Endothelial cell of umbilical vein (primary cell): ENCODE measurements at regions not wholly inside any gene's neighbourhood (a gene's known extent, or its start where the extent isn't known, plus 50 kb on each side); places are given as distances from the start of the nearest gene placed in this dataset.
"Not testable (repeated sequence)": the region's sequence is repeated elsewhere in the genome, so short reads cannot be mapped to it uniquely, and the experiment has no call there.

ENCODE experiments used
- BruUV-seq: library from RNA; stranded (reverse); fragments of 400-500 nt; replicated peaks from 2 replicates; lab custom pipeline; 2021; lab: Mats Ljungman, UMichigan
- CTCF ChIA-PET: fragments of 300-600, 350-600 bp; sonication (Branson Sonifier 250); formaldehyde crosslinking; loops from one replicate; lab custom pipeline; 2021; ENCODE audit warnings: antibody characterized with exemption, inconsistent platforms; lab: Charles Lee
- POLR2A ChIA-PET: fragments of 300-600, 350-600 bp; sonication (Branson Sonifier 250); formaldehyde crosslinking; loops from one replicate; lab custom pipeline; 2021; ENCODE audit warnings: antibody characterized with exemption, inconsistent platforms; lab: Charles Lee
- DNase-seq: peaks from one replicate; pipeline ENCODE4 v3.0.0-alpha.2; 2011; ENCODE audit warnings: low read depth, low spot score
- FAIRE-seq: peaks from 2 replicates; lab custom pipeline; 2011; peaks lifted over from hg19 to GRCh38; lab: Jason Lieb, UNC
- H2AFZ ChIP-seq: 2 replicates; pipeline ENCODE4 v1.6.0; 2012; ENCODE audit warnings: low read depth, low read length, control low read depth, inconsistent platforms
- H3K27ac ChIP-seq: 2 replicates; pipeline ENCODE4 v1.5.1; 2011; ENCODE audit warnings: low read depth, mild to moderate bottlenecking, control low read depth, low read length, moderate library complexity; ENCODE audit not compliant: insufficient read depth
- H3K27me3 ChIP-seq, 2 experiments: 2 replicates each; pipeline versions ENCODE4 v1.6.0 to v1.6.1; 2011; ENCODE audit warnings: low read length in 2 of 2, mixed read lengths in 1 of 2; ENCODE audit not compliant: control insufficient read depth in 2 of 2, insufficient read depth in 2 of 2
- H3K36me3 ChIP-seq, 2 experiments: 2 replicates in 1 of 2; 3 replicates in 1 of 2; pipeline ENCODE4 v1.5.1; 2011; ENCODE audit warnings: low read length in 2 of 2, mild to moderate bottlenecking in 1 of 2, moderate library complexity in 1 of 2; ENCODE audit not compliant: control insufficient read depth in 2 of 2, insufficient read depth in 2 of 2; ENCODE audit errors: extremely low read depth in 1 of 2
- H3K4me1 ChIP-seq: 3 replicates; pipeline ENCODE4 v1.5.1; 2011; ENCODE audit warnings: mild to moderate bottlenecking, low read length; ENCODE audit not compliant: control insufficient read depth, insufficient read depth; ENCODE audit errors: extremely low read depth
- H3K4me2 ChIP-seq: 2 replicates; pipeline ENCODE4 v1.6.1; 2011; ENCODE audit warnings: low read length, control low read depth, mixed read lengths; ENCODE audit not compliant: insufficient read depth
- H3K4me3 ChIP-seq, 3 experiments: fragments of 200-600 bp in 1 of 3; sonication (generic), shearing (Covaris generic) in 1 of 3; replicated peaks in 1 of 3; 2 replicates each; pipeline ENCODE4 v1.5.1; 2011 to 2016; ENCODE audit warnings: control low read depth in 3 of 3, low read length in 3 of 3, mild to moderate bottlenecking in 2 of 3, inconsistent platforms in 1 of 3, low read depth in 1 of 3, moderate library complexity in 1 of 3; ENCODE audit not compliant: insufficient read depth in 1 of 3
- H3K79me2 ChIP-seq: 2 replicates; pipeline ENCODE4 v1.6.0; 2012; ENCODE audit warnings: low read length, inconsistent platforms; ENCODE audit not compliant: control insufficient read depth, insufficient read depth
- H3K9ac ChIP-seq: replicated peaks from 2 replicates; pipeline ENCODE3; 2011; ENCODE audit warnings: low read length, control low read depth; ENCODE audit not compliant: insufficient read depth; ENCODE audit errors: extremely low read depth
- H3K9me1 ChIP-seq: replicated peaks from 3 replicates; pipeline ENCODE4 v1.6.0; 2011; ENCODE audit warnings: mild to moderate bottlenecking, low read length; ENCODE audit not compliant: control insufficient read depth, insufficient read depth; ENCODE audit errors: extremely low read depth
- H3K9me3 ChIP-seq: replicated peaks from 2 replicates; pipeline ENCODE4 v1.5.1; 2012; ENCODE audit warnings: low read length, inconsistent platforms; ENCODE audit not compliant: control insufficient read depth, insufficient read depth
- H4K20me1 ChIP-seq: replicated peaks from 2 replicates; pipeline ENCODE3; 2011; ENCODE audit warnings: mild to moderate bottlenecking, low read length; ENCODE audit not compliant: control insufficient read depth, insufficient read depth; ENCODE audit errors: extremely low read depth
- EZH2 ChIP-seq: IDR thresholded peaks from 2 replicates; pipeline ENCODE4 v1.6.1; 2012; ENCODE audit warnings: borderline replicate concordance, low read depth, mild to moderate bottlenecking, moderate library complexity, low read length, inconsistent platforms; ENCODE audit not compliant: severe bottlenecking
- FOS ChIP-seq: IDR thresholded peaks from 2 replicates; pipeline ENCODE4 v1.6.1; 2011; ENCODE audit warnings: mild to moderate bottlenecking, low read length, moderate library complexity, borderline replicate concordance; ENCODE audit not compliant: insufficient read depth
- GATA2 ChIP-seq: IDR thresholded peaks from 2 replicates; pipeline ENCODE4 v1.7.0; 2011; ENCODE audit warnings: low read depth, mild to moderate bottlenecking, moderate library complexity, mixed read lengths, low read length; ENCODE audit not compliant: insufficient read length, insufficient read depth
- JUN ChIP-seq: IDR thresholded peaks from 2 replicates; pipeline ENCODE4 v1.6.1; 2011; ENCODE audit warnings: borderline replicate concordance, low read depth; ENCODE audit not compliant: insufficient read length, insufficient read depth
- MYC ChIP-seq: IDR thresholded peaks from one replicate; pipeline ENCODE4 v1.6.1; 2011; ENCODE audit warnings: mild to moderate bottlenecking, low read depth, low read length
- POLR2A ChIP-seq: IDR thresholded peaks from 2 replicates; pipeline ENCODE4 v1.6.1; 2012; ENCODE audit warnings: low read depth, mild to moderate bottlenecking, control low read depth, low read length
- POLR2AphosphoS5 ChIP-seq: IDR thresholded peaks from 2 replicates; pipeline ENCODE4 v1.6.1; 2012; ENCODE audit warnings: low read depth, mild to moderate bottlenecking, control low read depth, low read length, moderate library complexity; ENCODE audit not compliant: insufficient read depth
- dilution Hi-C: fragments of 300-500 bp; cut with MboI; formaldehyde crosslinking; loops from one replicate; pipeline ENCODE4 v1.15.0; 2019; ENCODE audit warnings: low sequenced_read_pairs; ENCODE audit not compliant: extremely low pct_ligation_motif_present
- intact Hi-C: fragments of 100-400 bp; cut with micrococcal nuclease; formaldehyde crosslinking; loops from one replicate; pipeline ENCODE4 v1.10.0; 2022
- TF ChIP-seq, protein P1 (sequence below): IDR thresholded peaks from 2 replicates; pipeline ENCODE4 v1.6.1; 2011; ENCODE audit not compliant: insufficient read depth, insufficient read length
- TF ChIP-seq, protein P2 (sequence below), 2 donors: IDR thresholded peaks; 1 replicate in 1 of 2; 2 replicates in 1 of 2; pipeline ENCODE4 v1.5.1; 2011; ENCODE audit warnings: low read length in 2 of 2, mild to moderate bottlenecking in 2 of 2, moderate library complexity in 2 of 2, control low read depth in 1 of 2, inconsistent platforms in 1 of 2, low read depth in 1 of 2; ENCODE audit not compliant: insufficient read depth in 1 of 2; ENCODE audit errors: extremely low read depth in 1 of 2

DNA sequence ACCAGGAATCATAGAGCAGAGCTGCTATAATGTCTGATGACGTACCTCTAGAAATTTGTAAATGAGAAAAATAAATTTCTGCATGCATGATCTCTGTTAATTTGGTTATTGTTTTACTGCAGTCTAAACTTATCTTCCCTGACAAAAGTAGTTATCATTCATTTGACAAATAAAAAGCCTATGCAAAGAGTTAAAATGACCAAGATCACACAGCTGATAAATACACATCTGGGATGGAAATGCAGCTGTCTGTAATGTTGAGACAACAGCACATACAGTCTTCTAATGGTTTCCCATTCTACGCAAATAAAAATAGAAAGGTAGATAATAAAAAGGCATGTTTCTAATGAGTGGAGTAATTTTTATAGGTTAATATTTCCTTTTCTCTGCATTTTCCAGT lies 225.1 kb upstream of the LUZP2 start:
- H3K9ac ChIP-seq: no peak overlapping the region

DNA sequence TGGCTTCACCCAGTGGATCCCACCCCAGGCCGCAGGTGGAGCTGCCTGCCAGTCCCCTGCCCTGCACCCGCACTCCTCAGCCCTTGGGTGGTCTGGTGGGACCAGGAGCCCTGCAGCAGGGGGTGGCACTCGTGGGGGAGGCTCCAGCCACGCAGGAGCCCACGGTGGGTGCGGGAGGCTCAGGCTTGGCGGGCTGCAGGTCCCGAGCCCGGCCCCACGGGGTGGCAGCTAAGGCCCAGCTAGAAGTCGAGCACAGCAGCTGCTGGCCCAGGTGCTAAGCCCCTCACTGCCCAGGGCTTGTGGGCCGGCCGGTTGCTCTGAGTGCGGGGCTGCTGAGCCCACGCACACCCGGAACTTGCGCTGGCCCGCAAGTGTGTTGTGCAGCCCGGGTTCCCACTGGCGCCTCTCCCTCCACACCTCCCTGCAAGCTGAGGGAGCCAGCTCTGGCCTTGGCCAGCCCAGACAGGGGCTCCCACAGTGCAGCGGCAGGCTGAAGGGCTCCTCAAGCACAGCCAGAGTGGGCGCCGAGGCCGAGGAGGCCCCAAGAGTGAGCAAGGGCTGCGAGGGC lies 222.6 kb upstream of the LUZP2 start:
- DNase-seq, H3K9me1 ChIP-seq, FAIRE-seq, H4K20me1 ChIP-seq, H3K36me3 ChIP-seq, dilution Hi-C loops, H3K27ac ChIP-seq, POLR2A ChIA-PET, H3K4me2 ChIP-seq, H3K4me3 ChIP-seq, CTCF ChIA-PET, H3K27me3 ChIP-seq, H3K9me3 ChIP-seq, H3K9ac ChIP-seq, BruUV-seq, H2AFZ ChIP-seq, intact Hi-C loops, H3K79me2 ChIP-seq, H3K4me1 ChIP-seq: not testable (repeated sequence)

More for the DNA sequence above, 225.1 kb upstream of the LUZP2 start:
- H2AFZ ChIP-seq: no peak overlapping the region
- DNase-seq (no peak), FAIRE-seq (no peak)
- ChIA-PET CTCF (interaction anchor here (0.9 to 1.2 kb wide), 3 partner anchors 18 to 115 kb away, joined by 3 read pairs; no protein-coding TSS in a partner anchor), POLR2A (no interaction called here)
- TF ChIP-seq EZH2 (no peak), MYC (no peak), POLR2AphosphoS5 (no peak), FOS (no peak), POLR2A (no peak), JUN (no peak), GATA2 (no peak)
- TF ChIP-seq, protein P1, sequence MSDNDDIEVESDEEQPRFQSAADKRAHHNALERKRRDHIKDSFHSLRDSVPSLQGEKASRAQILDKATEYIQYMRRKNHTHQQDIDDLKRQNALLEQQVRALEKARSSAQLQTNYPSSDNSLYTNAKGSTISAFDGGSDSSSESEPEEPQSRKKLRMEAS: no peak
- TF ChIP-seq, protein P2, sequence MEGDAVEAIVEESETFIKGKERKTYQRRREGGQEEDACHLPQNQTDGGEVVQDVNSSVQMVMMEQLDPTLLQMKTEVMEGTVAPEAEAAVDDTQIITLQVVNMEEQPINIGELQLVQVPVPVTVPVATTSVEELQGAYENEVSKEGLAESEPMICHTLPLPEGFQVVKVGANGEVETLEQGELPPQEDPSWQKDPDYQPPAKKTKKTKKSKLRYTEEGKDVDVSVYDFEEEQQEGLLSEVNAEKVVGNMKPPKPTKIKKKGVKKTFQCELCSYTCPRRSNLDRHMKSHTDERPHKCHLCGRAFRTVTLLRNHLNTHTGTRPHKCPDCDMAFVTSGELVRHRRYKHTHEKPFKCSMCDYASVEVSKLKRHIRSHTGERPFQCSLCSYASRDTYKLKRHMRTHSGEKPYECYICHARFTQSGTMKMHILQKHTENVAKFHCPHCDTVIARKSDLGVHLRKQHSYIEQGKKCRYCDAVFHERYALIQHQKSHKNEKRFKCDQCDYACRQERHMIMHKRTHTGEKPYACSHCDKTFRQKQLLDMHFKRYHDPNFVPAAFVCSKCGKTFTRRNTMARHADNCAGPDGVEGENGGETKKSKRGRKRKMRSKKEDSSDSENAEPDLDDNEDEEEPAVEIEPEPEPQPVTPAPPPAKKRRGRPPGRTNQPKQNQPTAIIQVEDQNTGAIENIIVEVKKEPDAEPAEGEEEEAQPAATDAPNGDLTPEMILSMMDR (IDR thresholded peaks at IDR 0.05; ENCODE audit: extremely low read depth in 1 of 2, insufficient read depth in 1 of 2, low read depth in 1 of 2, low read length in 2 of 2): no peak
- H3K36me3 ChIP-seq: no peaks in the 10 kb centered on the region
- no peaks in the 10 kb centered on the region for H3K9me1 ChIP-seq
- no peak overlapping the region for H3K27ac ChIP-seq
- H3K4me2 ChIP-seq: no peak overlapping the region
- no TSS peak for BruUV-seq
- H3K9me3 ChIP-seq: no peaks in the 10 kb centered on the region
- H3K79me2 ChIP-seq: no peaks in the 10 kb centered on the region
- H3K4me1 ChIP-seq: no peaks in the 10 kb centered on the region
- no peaks in the 10 kb centered on the region for H3K27me3 ChIP-seq
- H4K20me1 ChIP-seq: no peaks in the 10 kb centered on the region
- H3K4me3 ChIP-seq: no peak overlapping the region
- dilution Hi-C loops: no loop called here
- intact Hi-C loops: no loop called here
